ENCODE measurements at regions not wholly inside any gene's neighbourhood (a gene's known extent, or its start where the extent isn't known, plus 50 kb on each side); places are given as distances from the start of the nearest gene placed in this dataset.
"Not testable (repeated sequence)": the region's sequence is repeated elsewhere in the genome, so short reads cannot be mapped to it uniquely, and the experiment has no call there.

- no peaks in the 10 kb centered on the region for H3K36me3 Mint-ChIP-seq (ENCODE audit: insufficient read depth)
- H3K4me3 Mint-ChIP-seq, result no peak overlapping the region
- ATAC-seq, result no peak
- H3K4me1 Mint-ChIP-seq (ENCODE audit: low read depth), result no peaks in the 10 kb centered on the region
- no peaks in the 10 kb centered on the region for H3K9me3 Mint-ChIP-seq
- DNase-seq, result no peak
- H3K27me3 Mint-ChIP-seq (ENCODE audit: low read depth), result no peaks in the 10 kb centered on the region
Observed at GRCh38 chr9:75803130-75803529, 87.3 kb upstream of the PCSK5 start.

GRCh38 chr9:75810063-75810462, 80.4 kb upstream of the PCSK5 start:
- no peak for DNase-seq
- H3K4me3 Mint-ChIP-seq, result no peak overlapping the region
- H3K27me3 Mint-ChIP-seq (ENCODE audit: low read depth), result no peaks in the 10 kb centered on the region
- peaks cover 18% of the 10 kb centered on the region for H3K9me3 Mint-ChIP-seq
- ATAC-seq, result no peak
- H3K36me3 Mint-ChIP-seq (ENCODE audit: insufficient read depth), result no peaks in the 10 kb centered on the region
- H3K4me1 Mint-ChIP-seq (ENCODE audit: low read depth), result no peaks in the 10 kb centered on the region

GRCh38 chr9:75811692-75812091, 78.8 kb upstream of the PCSK5 start:
- H3K36me3 Mint-ChIP-seq (ENCODE audit: insufficient read depth), result no peaks in the 10 kb centered on the region
- H3K4me3 Mint-ChIP-seq, result no peak overlapping the region
- H3K4me1 Mint-ChIP-seq (ENCODE audit: low read depth), result no peaks in the 10 kb centered on the region
- ATAC-seq (no peak), DNase-seq (no peak)
- peaks cover 20% of the 10 kb centered on the region for H3K9me3 Mint-ChIP-seq
- no peaks in the 10 kb centered on the region for H3K27me3 Mint-ChIP-seq (ENCODE audit: low read depth)

- H3K9me3 Mint-ChIP-seq, result peaks cover 24% of the 10 kb centered on the region
- H3K27me3 Mint-ChIP-seq (ENCODE audit: low read depth), result no peaks in the 10 kb centered on the region
- DNase-seq (no peak), ATAC-seq (no peak)
- no peaks in the 10 kb centered on the region for H3K4me1 Mint-ChIP-seq (ENCODE audit: low read depth)
- no peak overlapping the region for H3K4me3 Mint-ChIP-seq
- no peaks in the 10 kb centered on the region for H3K36me3 Mint-ChIP-seq (ENCODE audit: insufficient read depth)
Observed at GRCh38 chr9:75812141-75812540, 78.3 kb upstream of the PCSK5 start.

- ATAC-seq (no peak), DNase-seq (no peak)
- Mint-ChIP-seq H3K9me3 (peaks cover 24% of the 10 kb centered on the region), H3K36me3 (ENCODE audit: insufficient read depth) (no peaks in the 10 kb centered on the region), H3K27me3 (ENCODE audit: low read depth) (no peaks in the 10 kb centered on the region), H3K4me3 (no peak overlapping the region), H3K4me1 (ENCODE audit: low read depth) (no peaks in the 10 kb centered on the region)
Observed at GRCh38 chr9:75814667-75815066, 75.8 kb upstream of the PCSK5 start.

GRCh38 chr9:75820471-75821115, 69.9 kb upstream of the PCSK5 start:
- H3K4me3 Mint-ChIP-seq; H3K4me1 Mint-ChIP-seq (ENCODE audit: low read depth); H3K27me3 Mint-ChIP-seq (ENCODE audit: low read depth); H3K36me3 Mint-ChIP-seq (ENCODE audit: insufficient read depth); ATAC-seq; DNase-seq; H3K9me3 Mint-ChIP-seq: not testable (repeated sequence)

- DNase-seq (no peak), ATAC-seq (no peak)
- H3K36me3 Mint-ChIP-seq (ENCODE audit: insufficient read depth), result no peaks in the 10 kb centered on the region
- no peaks in the 10 kb centered on the region for H3K9me3 Mint-ChIP-seq
- H3K27me3 Mint-ChIP-seq (ENCODE audit: low read depth), result peaks cover 5% of the 10 kb centered on the region
- no peaks in the 10 kb centered on the region for H3K4me1 Mint-ChIP-seq (ENCODE audit: low read depth)
- H3K4me3 Mint-ChIP-seq, result no peak overlapping the region
Observed at GRCh38 chr9:75823151-75823550, 67.3 kb upstream of the PCSK5 start.

- no peak for ATAC-seq
- peaks cover 5% of the 10 kb centered on the region for H3K27me3 Mint-ChIP-seq (ENCODE audit: low read depth)
- H3K4me3 Mint-ChIP-seq, result no peak overlapping the region
Observed at GRCh38 chr9:75824816-75825568, 65.5 kb upstream of the PCSK5 start.

GRCh38 chr9:75826314-75826713, 64.2 kb upstream of the PCSK5 start:
- Mint-ChIP-seq H3K4me1 (ENCODE audit: low read depth) (no peaks in the 10 kb centered on the region), H3K4me3 (no peak overlapping the region), H3K27me3 (ENCODE audit: low read depth) (peaks cover 5% of the 10 kb centered on the region), H3K9me3 (no peaks in the 10 kb centered on the region), H3K36me3 (ENCODE audit: insufficient read depth) (no peaks in the 10 kb centered on the region)
- ATAC-seq, result no peak
- no peak for DNase-seq

More at GRCh38 chr9:75824816-75825568, 65.5 kb upstream of the PCSK5 start:
- H3K9me3 Mint-ChIP-seq, result no peaks in the 10 kb centered on the region
- H3K4me1 Mint-ChIP-seq (ENCODE audit: low read depth), result no peaks in the 10 kb centered on the region
- no peak for DNase-seq
- H3K36me3 Mint-ChIP-seq (ENCODE audit: insufficient read depth), result no peaks in the 10 kb centered on the region

GRCh38 chr9:75830303-75830702, 60.2 kb upstream of the PCSK5 start:
- H3K4me3 Mint-ChIP-seq, result no peak overlapping the region
- H3K36me3 Mint-ChIP-seq (ENCODE audit: insufficient read depth), result no peaks in the 10 kb centered on the region
- H3K9me3 Mint-ChIP-seq, result no peaks in the 10 kb centered on the region
- no peak for ATAC-seq
- no peaks in the 10 kb centered on the region for H3K27me3 Mint-ChIP-seq (ENCODE audit: low read depth)
- no peaks in the 10 kb centered on the region for H3K4me1 Mint-ChIP-seq (ENCODE audit: low read depth)
- no peak for DNase-seq

GRCh38 chr9:75833778-75834177, 56.7 kb upstream of the PCSK5 start:
- H3K36me3 Mint-ChIP-seq (ENCODE audit: insufficient read depth), result no peaks in the 10 kb centered on the region
- no peaks in the 10 kb centered on the region for H3K4me1 Mint-ChIP-seq (ENCODE audit: low read depth)
- ATAC-seq (no peak), DNase-seq (no peak)
- no peaks in the 10 kb centered on the region for H3K9me3 Mint-ChIP-seq
- no peaks in the 10 kb centered on the region for H3K27me3 Mint-ChIP-seq (ENCODE audit: low read depth)
- no peak overlapping the region for H3K4me3 Mint-ChIP-seq

GRCh38 chr9:75834878-75835277, 55.6 kb upstream of the PCSK5 start:
- Mint-ChIP-seq H3K9me3 (no peaks in the 10 kb centered on the region), H3K4me3 (no peak overlapping the region), H3K4me1 (ENCODE audit: low read depth) (no peaks in the 10 kb centered on the region), H3K36me3 (ENCODE audit: insufficient read depth) (no peaks in the 10 kb centered on the region), H3K27me3 (ENCODE audit: low read depth) (no peaks in the 10 kb centered on the region)
- DNase-seq (no peak), ATAC-seq (no peak)

Measured in activated T-cell treated with anti-CD3 and anti-CD28 coated beads, Interleukin-2, amount 50 U/mL, for 4 hours (primary cell).